ENCODE measurements at regions not wholly inside any gene's neighbourhood (a gene's known extent, or its start where the extent isn't known, plus 50 kb on each side); places are given as distances from the start of the nearest gene placed in this dataset.

GRCh38 chr18:55090564-55091188 is 131.4 kb upstream of the CCDC68 start:
- no peak for DNase-seq (ENCODE audit: low read depth)

- no peak for DNase-seq (ENCODE audit: low read depth)
Observed at GRCh38 chr18:55089610-55090009, 130.3 kb upstream of the CCDC68 start.

DNA sequence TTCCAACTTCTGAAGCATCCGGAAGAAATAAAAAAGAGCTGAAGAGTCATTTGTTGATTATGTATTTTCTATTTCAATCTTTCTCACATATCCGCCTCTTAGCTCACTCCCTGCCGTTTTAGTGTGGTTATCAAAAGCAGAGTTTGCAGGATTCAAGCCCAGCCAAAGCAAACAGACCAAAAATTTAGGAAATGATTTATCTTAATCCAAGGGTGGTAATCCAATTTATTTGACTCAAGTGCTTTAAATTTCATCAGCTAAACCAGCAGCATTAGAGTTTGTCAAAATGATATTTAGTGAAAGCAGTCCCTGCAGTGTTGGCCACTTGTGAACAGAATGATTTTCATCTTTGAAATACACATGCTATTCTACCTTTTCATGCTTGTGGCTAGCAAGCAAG is 129.3 kb upstream of the CCDC68 start:
- DNase-seq (ENCODE audit: low read depth) = no peak

DNA sequence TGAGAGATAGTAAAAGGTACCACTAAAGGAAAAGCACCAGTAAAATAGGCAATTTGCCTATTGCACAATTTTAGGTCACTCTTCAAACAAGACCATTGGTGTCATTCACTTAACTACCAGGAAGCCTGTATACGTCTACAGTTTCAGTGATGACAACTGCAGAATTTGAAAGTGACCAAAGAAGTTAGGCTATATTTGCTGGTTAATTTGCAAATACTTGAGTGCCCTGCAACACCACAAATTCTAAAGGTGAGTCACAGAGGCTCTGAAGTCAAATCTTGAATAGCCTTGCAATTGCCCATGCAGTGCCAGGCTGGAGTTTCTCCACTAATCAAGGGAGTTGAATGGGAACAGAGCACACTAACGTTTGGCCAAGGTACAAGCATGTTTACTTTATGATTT is 128.7 kb upstream of the CCDC68 start:
- DNase-seq (ENCODE audit: low read depth) = no peak

- no peak for DNase-seq (ENCODE audit: low read depth)
Observed at GRCh38 chr18:55086906-55087305, 127.6 kb upstream of the CCDC68 start.

DNA sequence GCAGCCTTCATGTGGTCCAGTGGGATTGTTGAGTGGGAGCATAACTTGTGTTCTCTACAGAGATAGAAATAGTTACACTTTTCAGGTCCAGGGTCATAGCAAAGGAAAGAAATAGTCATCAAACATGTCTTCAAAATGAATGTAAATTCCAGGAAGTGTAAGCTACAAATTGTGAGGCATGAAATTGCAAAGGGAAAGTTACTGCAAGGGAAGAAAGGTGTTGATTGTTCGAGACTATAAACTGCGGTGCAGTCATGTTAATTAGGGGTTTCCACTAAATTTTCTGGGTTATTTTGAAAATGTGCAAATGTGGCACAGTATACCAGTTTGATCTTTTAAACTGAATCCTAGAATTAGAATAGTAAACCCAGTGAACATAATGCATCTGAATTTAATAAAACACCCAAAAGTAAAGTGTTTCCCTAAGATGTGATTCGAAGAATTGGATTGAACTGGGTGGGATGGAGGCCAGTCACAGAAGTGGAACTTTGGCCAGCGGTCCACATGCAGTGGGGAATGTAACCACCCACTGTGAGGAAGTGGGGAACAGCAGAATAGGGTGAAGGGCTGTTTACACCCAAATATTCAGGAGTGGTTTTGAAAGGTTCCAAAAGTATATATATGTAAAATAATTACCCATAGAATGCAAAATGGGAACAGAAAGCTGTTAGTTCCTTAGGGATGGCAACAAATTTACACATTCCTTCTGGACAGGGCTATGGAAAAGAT is 126.5 kb upstream of the CCDC68 start:
- DNase-seq (ENCODE audit: low read depth) = no peak

GRCh38 chr18:55084550-55084949 is 125.3 kb upstream of the CCDC68 start:
- DNase-seq (ENCODE audit: low read depth) = no peak

DNA sequence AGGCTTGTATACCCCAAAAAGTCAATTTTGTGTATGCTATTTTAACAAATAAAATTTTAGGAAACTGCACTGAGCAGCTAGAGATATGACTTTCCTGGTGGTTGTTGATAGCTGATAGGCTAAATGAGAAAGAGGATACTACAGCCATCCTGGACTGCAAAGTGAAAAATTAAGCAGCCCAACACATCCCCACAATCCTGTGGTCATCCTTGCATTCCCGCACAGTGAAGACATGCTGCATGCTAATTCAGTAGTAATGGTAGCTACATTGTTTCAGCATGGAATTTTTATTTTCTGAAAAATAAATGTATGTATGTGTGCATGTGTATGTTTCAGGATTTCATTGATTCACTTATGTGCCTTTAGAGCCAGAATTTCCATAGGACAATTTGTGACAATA is 124.2 kb upstream of the CCDC68 start:
- DNase-seq (ENCODE audit: low read depth) = no peak

- no peak for DNase-seq (ENCODE audit: low read depth)
Observed at GRCh38 chr18:55079481-55080355, 120.5 kb upstream of the CCDC68 start.

- DNase-seq (ENCODE audit: low read depth) = no peak
Observed at GRCh38 chr18:55079067-55079466, 119.8 kb upstream of the CCDC68 start.

DNA sequence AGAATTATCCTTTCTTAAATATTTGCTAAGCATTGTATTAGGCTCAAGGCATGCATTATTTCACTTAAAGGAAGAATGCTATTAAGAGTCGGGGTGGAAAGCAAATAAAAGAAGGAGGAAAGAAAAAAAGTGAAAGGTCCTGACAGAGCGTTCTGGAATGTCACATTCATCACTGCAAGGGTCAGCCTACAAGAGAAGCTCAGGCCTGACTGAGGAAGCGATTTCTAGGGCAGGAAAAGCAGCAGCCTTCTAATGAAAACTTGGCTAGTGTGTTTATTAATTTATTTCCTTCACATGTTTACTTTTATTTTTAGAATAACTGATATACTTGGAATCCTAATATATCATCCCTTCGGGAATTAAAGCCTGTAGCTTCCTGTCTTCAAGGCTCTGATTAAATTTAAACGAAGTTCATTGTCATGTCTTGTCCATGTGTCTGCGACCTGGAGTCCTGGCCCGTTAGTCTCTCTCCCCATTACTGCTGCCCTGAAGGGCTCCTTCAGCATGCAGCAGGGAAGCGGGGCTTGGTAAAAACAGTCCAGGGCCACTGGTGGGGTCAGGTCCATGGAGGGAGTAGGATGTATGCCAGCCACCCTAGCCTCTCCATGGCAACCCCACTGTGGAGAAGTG is 119.2 kb upstream of the CCDC68 start:
- DNase-seq (ENCODE audit: low read depth) = no peak

DNA sequence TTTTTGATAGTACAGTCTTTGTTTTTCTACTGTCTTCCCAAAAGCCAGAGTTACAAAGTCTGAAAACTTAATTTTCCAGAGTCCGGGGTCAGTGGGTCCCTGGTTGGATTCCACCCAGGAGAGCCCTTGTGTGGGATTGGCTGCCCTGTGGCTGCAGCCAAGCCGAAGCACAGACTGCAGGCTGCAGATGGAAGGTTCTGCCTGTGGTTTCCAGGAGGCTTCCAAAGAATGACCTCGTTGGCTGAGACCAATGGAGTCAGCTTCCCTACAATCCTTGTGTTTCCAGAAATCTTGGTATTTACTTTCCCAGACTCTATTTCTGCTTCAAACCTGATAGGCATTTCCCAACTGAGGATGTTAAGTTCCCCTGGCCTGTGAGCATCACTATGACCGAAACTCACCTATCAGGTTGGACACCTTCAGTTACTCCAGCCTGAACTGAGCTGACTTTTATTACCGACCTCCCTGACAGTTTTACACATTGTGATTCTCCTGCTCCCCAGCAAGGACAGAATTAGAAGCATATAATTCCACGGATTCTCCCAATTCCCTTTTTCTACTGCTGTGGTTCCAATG is 117.5 kb upstream of the CCDC68 start:
- DNase-seq (ENCODE audit: low read depth) = no peak

GRCh38 chr18:55073834-55074233 is 114.6 kb upstream of the CCDC68 start:
- DNase-seq (ENCODE audit: low read depth) = no peak

- DNase-seq (ENCODE audit: low read depth) = no peak
Observed at GRCh38 chr18:55073116-55073515, 113.9 kb upstream of the CCDC68 start.

DNA sequence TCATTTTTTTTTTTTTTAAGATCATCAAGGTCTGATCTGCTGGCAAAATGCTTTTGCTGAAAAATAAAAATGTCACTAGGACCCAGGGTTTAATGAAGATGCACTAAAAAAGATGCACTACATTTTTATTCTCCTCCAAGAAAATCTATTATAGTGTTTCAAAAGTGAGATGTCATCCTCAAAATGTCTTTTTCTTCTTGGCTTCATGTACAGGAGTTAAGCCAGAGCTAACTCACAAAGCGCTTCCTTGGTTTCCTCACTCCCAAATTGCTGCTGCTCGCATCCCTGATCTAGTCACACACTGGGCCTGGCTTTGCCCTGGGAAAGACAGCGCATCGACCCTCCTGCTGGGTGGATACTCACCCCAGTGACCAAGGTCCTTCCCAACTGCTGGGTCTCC is 113.4 kb upstream of the CCDC68 start:
- no peak for DNase-seq (ENCODE audit: low read depth)

GRCh38 chr18:55072181-55072580 is 112.9 kb upstream of the CCDC68 start:
- no peak for DNase-seq (ENCODE audit: low read depth)

DNA sequence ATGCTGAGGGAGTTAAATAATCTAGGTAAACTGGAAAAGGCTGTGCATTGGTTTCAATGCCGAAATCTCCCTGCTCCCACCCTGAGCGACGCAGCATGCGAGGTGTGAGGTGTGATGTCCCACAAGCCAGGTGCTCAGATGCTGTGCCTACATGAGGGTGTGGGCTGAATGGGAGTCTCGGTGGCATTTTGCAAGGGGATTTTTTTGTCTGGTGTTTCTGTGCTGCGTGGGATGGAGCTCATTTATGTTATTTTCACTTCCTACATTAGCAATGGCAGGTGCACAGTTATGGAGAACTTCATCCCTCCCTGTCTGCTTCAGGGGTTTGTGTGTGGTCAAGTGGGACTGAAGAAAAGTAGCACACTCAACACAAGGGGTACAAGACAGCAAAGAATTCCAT is 110.2 kb upstream of the CCDC68 start:
- DNase-seq (ENCODE audit: low read depth) = no peak

DNA sequence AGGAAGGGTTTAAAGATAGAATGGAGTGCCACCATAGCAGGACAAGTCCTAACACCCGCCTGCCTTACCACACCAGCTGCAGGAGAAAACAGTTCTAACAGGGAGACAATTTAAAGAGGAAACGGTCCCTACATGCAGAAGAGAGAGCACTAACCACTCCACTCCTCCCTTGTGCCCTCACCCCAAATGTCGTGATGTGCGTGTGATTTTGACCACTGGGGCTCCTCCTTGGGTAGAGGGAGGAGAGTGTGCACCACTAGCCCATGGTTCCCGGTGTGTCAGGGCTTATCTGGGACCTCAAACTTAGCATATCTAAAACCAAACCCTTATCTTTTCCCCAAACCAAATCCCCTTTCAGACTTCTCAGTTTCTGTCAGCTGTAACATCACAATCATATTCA is 105.5 kb upstream of the CCDC68 start:
- no peak for DNase-seq (ENCODE audit: low read depth)

- no peak for DNase-seq (ENCODE audit: low read depth)
Observed at GRCh38 chr18:55064073-55064472, 104.8 kb upstream of the CCDC68 start.

DNA sequence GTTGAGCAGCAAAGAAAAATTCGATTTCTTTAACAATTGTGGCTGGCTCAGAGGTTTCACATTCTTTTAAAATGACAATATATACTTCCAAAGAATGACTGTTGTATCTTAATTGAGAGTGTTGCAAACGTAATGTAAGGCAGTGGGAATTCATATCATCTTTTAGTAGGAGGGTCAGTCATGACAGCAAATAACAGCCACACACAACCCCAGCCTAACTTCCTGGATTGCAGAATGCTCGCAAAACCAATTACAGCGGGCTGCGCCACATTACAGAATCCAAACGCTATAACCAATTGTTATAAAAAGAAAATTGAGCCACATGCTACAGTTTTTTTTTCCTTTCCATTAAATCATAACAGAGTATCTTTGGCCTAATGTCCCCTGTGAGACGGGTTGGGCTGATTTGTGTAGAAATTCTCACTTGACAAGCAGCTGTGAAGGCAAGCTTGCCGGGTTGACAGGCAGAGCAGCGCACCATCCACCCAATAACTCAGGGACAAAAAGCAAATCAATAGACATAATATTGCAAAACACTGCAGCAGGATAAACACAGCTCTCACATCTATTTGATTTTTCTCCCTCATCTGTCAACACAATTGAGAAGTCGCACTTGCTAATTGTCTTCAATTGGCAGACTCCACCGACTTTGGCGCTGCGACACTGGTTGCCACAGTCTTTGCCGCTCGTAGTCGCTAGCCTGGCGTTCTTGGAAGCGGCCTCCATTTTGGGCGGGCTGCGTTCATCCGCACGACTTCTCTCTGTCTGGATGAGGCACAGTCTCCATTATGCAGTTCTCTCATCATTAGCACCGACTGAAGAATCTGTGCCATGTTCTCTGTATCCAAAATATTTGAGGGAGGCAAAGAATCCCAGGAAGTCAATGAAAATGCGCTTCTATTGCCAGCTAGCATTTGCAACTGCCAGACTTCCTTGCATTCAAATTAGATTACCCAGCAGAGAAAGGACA is 95.0 kb upstream of the CCDC68 start:
- no peak for DNase-seq (ENCODE audit: low read depth)

GRCh38 chr18:55048892-55049291 is 89.6 kb upstream of the CCDC68 start:
- no peak for DNase-seq (ENCODE audit: low read depth)

All from CMK (cell line).